GM12872 (cell line): ENCODE measurements at regions not wholly inside any gene's neighbourhood (a gene's known extent, or its start where the extent isn't known, plus 50 kb on each side); places are given as distances from the start of the nearest gene placed in this dataset.

ENCODE experiments used
- TF ChIP-seq, protein P1 (sequence below): IDR thresholded peaks from 3 replicates; pipeline ENCODE4 v1.5.1; 2011; ENCODE audit warnings: low read depth, mild to moderate bottlenecking, low read length, moderate library complexity; ENCODE audit not compliant: insufficient read depth

DNA sequence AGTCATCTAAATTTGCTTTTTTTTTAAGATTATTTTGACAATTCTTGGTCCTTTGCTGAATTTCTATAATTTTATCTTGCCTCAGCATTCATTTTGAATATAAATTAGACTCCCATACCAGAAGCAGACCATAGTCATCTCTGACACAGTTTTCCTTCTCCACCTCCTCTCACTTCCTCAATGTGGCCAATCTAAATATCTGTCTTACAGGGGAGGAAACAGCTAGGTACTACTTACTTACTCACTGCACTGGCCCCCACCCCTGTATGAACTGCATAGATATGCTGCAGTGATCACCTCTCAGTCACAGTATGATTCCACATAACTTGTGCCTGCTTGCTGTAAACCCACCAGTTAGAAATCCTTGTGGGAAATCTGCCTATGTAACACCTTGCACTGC is 665.6 kb downstream of the FGF9 start:
- TF ChIP-seq, protein P1, sequence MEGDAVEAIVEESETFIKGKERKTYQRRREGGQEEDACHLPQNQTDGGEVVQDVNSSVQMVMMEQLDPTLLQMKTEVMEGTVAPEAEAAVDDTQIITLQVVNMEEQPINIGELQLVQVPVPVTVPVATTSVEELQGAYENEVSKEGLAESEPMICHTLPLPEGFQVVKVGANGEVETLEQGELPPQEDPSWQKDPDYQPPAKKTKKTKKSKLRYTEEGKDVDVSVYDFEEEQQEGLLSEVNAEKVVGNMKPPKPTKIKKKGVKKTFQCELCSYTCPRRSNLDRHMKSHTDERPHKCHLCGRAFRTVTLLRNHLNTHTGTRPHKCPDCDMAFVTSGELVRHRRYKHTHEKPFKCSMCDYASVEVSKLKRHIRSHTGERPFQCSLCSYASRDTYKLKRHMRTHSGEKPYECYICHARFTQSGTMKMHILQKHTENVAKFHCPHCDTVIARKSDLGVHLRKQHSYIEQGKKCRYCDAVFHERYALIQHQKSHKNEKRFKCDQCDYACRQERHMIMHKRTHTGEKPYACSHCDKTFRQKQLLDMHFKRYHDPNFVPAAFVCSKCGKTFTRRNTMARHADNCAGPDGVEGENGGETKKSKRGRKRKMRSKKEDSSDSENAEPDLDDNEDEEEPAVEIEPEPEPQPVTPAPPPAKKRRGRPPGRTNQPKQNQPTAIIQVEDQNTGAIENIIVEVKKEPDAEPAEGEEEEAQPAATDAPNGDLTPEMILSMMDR: no peak

DNA sequence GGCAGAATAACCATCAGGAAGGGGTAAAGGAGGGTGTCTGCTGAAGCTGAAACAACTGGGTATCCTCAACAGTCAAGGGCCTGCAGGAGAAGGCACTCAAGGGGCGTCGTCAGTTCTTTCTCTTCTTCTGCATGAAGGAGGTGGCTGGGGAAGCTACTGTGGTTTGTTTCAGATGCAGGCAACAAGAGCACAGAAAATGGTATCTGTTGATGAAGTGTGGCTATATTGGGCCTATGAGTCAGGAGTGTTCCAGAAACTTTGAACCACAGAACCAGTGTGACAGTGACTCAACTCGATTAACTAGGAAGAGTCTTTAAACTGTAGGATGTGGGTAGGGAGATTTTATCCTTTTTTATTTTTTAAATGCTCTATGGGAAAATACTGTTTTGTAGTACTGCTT is 686.3 kb downstream of the FGF9 start:
- TF ChIP-seq, protein P1: no peak

DNA sequence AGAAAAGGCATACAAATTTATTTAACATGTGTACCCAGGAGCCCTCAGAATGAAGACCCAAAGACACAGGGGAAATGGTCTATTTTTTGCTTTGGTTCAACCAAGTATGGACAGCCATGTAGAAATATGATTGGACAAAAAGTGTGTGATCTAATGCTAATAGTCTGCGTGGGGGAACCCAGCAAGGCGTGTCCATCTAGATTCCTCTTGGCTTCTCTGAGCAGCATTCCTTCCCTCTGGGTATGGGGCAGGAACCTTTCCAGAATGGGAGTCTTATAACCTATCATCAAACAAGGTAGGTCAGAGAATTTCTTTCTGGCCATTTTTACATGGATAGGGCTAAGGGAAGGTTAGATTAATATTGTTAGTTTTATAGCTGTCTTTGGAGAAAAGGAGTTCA is 698.2 kb downstream of the FGF9 start:
- TF ChIP-seq, protein P1: no peak

DNA sequence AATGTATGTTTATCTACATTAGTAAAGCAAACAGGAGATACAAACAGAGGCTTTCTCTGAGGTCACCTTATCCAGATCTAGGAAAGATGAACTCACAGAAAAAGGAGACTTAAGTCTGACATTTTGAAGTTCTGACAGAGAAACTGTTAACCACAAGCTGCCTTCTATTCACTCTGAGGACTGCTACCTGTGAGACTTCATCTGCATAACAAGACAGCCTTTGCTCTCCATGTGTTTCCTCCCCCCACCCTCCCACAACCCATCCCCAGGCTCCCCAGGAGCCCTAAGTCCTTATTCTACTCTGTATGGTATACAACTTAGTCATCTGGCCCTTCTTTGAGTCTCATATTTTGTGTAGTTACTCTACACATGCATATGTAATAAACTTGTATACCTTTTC is 699.0 kb downstream of the FGF9 start:
- TF ChIP-seq, protein P1: no peak

DNA sequence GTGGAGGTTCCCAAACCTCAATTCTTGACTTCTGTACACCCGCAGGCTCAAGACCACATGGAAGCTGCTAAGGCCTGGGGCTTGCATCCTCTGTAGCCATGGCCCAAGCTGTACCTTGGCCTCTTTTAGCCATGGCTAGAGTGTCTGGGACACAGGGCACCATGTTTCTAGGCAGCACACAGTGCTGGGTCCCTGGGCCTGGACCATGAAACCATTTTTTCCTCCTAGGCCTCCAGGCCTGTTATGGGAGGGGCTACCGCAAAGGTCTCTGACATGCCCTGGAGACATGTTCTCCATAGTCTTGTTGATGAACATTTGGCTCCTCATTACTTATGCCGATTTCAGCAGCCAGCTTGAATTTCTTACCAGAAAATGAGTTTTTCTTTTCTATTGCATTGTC is 701.4 kb downstream of the FGF9 start:
- TF ChIP-seq, protein P1: no peak

DNA sequence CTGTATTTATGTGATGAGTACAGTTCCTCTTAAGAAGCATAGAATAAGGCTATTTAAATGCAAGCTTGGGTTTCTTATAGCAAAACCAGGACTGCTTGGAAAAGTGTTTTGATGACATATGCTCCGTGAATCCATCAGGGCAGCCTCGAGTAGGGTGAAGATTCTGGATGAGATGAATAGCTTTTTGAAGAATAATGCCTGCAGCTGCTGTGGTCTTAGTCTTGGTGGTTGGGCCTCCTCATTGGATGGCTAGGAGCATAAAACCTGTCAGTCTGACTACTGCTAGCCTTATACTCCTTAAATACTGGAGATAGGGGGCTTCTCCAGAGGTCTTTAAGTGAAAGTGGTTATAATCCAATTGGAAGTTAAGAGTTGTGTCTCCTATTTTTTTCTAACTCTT is 704.3 kb downstream of the FGF9 start:
- TF ChIP-seq, protein P1: no peak

DNA sequence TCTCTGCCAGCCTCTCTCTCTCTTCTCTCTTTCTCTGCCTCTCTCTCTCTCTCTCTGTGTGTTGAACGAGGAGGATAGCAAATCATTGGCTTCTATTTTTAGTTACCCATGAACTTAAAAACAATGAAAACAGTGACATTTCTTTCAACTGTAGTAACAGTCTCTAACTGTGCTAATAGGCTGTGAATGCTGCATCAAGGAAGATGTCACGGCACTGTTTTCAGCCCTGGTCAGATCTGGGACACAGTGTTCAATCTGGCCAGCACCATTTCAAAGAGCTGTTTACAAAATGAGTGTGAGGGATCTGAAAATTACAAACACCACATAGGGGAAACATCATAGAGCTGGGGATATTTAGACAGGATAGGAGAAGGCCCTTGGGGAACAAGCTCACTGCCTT is 717.0 kb downstream of the FGF9 start:
- TF ChIP-seq, protein P1: no peak
